Thoracic aorta (tissue), 2 donors: ENCODE measurements at regions not wholly inside any gene's neighbourhood (a gene's known extent, or its start where the extent isn't known, plus 50 kb on each side); places are given as distances from the start of the nearest gene placed in this dataset.

ENCODE experiments used
- ATAC-seq: fragments of 150-250 bp; one replicate; pipeline ENCODE4 v1.8.0; 2017; ENCODE audit warnings: low read depth; ENCODE audit not compliant: insufficient number of reproducible peaks, low FRiP score
- DNase-seq: peaks from one replicate; pipeline ENCODE4 v3.0.0-alpha.2; 2020; ENCODE audit warnings: low spot score
- H3K27ac ChIP-seq, 2 donors: fragments of 200-600 bp; sonication (generic); 1 replicate in 1 of 2; 2 replicates in 1 of 2; pipeline ENCODE4 v1.5.1; 2016; ENCODE audit warnings: mild to moderate bottlenecking in 2 of 2, moderate library complexity in 2 of 2
- H3K27me3 ChIP-seq: fragments of 200-600 bp; sonication (generic); replicated peaks from 2 replicates; pipeline ENCODE4 v1.6.0; 2016; ENCODE audit warnings: mild to moderate bottlenecking; ENCODE audit not compliant: insufficient read depth
- H3K36me3 ChIP-seq: fragments of 200-600 bp; sonication (generic); one replicate; pipeline ENCODE4 v1.5.1; 2016
- H3K4me1 ChIP-seq, 2 donors: fragments of 200-600 bp; sonication (generic); 1 replicate in 1 of 2; 2 replicates in 1 of 2; pipeline versions ENCODE4 v1.5.1 to v1.6.0; 2016; ENCODE audit warnings: low read depth in 2 of 2, mild to moderate bottlenecking in 1 of 2; ENCODE audit not compliant: control insufficient read depth in 1 of 2
- H3K4me3 ChIP-seq: fragments of 200-600 bp; sonication (generic); 2 replicates; pipeline ENCODE4 v1.5.1; 2016; ENCODE audit warnings: mild to moderate bottlenecking
- H3K9me3 ChIP-seq: fragments of 200-600 bp; sonication (generic); 2 replicates; pipeline ENCODE4 v1.5.1; 2016
- TF ChIP-seq, protein P1 (sequence below): fragments of 200-600 bp; sonication (generic); IDR thresholded peaks from one replicate; pipeline ENCODE4 v1.5.1; 2019; ENCODE audit warnings: antibody characterized with exemption

DNA sequence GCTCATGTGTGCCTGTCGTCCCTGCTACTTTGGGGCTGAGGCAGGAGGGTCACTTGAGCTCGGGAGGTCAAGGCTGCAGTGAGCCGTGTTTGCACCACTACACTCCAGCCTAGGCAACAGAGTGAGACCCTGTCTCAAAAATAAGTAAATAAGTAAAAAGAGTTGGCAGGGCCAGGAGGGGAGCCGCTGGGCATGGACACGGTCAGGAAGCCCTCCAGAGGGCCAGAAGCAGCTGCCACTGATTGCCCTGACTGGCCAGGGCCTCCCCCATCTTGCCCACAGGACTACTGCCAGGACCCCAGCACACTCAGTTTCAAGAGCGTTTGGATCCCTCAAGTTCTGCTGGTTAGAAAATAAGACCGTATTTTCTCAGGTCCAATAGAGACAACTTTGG, 112.2 kb upstream of the IPO9 start:
- Histone ChIP-seq H3K27me3 (no peaks in the 10 kb centered on the region), H3K27ac (peak overlapping the region; percentile 97 to 98), H3K9me3 (no peaks in the 10 kb centered on the region), H3K4me3 (no peak overlapping the region), H3K36me3 (peaks cover 5% of the 10 kb centered on the region), H3K4me1 (peaks cover 59 to 85% of the 10 kb centered on the region in 2 donors)
- no peak for DNase-seq
- ATAC-seq: no peak
- TF ChIP-seq, protein P1, sequence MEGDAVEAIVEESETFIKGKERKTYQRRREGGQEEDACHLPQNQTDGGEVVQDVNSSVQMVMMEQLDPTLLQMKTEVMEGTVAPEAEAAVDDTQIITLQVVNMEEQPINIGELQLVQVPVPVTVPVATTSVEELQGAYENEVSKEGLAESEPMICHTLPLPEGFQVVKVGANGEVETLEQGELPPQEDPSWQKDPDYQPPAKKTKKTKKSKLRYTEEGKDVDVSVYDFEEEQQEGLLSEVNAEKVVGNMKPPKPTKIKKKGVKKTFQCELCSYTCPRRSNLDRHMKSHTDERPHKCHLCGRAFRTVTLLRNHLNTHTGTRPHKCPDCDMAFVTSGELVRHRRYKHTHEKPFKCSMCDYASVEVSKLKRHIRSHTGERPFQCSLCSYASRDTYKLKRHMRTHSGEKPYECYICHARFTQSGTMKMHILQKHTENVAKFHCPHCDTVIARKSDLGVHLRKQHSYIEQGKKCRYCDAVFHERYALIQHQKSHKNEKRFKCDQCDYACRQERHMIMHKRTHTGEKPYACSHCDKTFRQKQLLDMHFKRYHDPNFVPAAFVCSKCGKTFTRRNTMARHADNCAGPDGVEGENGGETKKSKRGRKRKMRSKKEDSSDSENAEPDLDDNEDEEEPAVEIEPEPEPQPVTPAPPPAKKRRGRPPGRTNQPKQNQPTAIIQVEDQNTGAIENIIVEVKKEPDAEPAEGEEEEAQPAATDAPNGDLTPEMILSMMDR: no peak

DNA sequence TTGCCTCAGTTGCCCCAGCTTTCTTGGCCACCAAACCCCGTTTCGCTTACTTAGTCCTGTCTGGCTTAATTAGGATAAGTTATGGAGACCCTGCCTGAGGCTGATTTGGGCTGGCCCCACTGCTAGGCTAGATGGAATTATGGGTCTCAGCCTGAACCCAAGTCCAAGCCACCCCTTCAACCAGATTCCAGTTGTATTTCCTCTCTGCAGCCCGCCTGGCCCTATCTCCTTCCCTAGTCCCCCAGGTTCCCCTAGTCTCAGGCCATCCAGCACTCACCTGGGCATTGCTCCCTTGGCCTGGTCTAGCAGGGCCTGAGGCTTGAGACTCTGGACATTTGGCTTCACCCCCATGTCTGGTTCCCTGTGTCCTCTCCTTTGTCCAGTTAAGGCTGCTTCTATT, 111.7 kb upstream of the IPO9 start:
- Histone ChIP-seq H3K9me3 (no peaks in the 10 kb centered on the region), H3K4me3 (no peak overlapping the region), H3K27me3 (no peaks in the 10 kb centered on the region), H3K4me1 (peaks cover 58 to 83% of the 10 kb centered on the region in 2 donors), H3K36me3 (peaks cover 5% of the 10 kb centered on the region), H3K27ac (peak overlapping the region; percentile 97 to 98)
- TF ChIP-seq, protein P1: no peak
- no peak for ATAC-seq
- no peak for DNase-seq

DNA sequence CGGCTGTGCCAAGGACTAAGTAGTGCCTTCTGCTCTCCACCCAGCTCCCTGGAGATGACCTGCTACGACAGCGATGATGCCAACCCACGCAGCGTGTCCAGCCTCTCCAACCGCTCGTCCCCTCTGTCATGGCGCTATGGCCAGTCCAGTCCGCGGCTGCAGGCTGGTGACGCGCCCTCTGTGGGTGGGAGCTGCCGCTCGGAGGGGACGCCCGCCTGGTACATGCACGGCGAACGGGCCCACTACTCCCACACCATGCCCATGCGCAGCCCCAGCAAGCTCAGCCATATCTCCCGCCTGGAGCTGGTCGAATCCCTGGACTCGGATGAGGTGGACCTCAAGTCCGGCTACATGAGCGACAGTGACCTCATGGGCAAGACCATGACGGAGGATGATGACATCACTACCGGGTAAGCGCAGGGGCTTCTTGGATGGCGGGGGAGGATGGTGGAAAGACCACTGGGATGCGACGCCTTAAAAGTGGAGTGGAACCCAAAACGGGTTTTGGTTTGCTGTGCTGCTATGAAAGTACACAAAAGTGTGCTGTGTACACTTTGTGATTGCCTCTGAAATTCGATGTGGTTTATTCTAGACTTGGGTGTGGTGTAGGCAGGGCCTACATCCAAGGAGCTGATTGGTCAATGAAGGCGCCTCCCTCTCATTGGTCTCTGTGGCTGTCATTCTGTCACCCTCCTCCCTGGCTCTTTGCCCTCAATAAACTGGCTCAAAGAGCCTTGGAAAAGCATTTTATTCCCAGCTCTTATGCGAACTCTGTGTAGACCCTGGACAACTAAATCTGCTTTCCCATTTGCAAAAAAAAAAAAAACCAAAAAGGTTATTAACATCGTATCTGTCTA, 110.4 kb upstream of the IPO9 start:
- TF ChIP-seq, protein P1: no peak
- Histone ChIP-seq H3K27ac (peak overlapping the region; percentile 55 to 97), H3K36me3 (peaks cover 5% of the 10 kb centered on the region), H3K4me1 (peaks cover 49 to 84% of the 10 kb centered on the region in 2 donors), H3K4me3 (no peak overlapping the region), H3K27me3 (no peaks in the 10 kb centered on the region), H3K9me3 (no peaks in the 10 kb centered on the region)
- ATAC-seq (no peak), DNase-seq (no peak)

DNA sequence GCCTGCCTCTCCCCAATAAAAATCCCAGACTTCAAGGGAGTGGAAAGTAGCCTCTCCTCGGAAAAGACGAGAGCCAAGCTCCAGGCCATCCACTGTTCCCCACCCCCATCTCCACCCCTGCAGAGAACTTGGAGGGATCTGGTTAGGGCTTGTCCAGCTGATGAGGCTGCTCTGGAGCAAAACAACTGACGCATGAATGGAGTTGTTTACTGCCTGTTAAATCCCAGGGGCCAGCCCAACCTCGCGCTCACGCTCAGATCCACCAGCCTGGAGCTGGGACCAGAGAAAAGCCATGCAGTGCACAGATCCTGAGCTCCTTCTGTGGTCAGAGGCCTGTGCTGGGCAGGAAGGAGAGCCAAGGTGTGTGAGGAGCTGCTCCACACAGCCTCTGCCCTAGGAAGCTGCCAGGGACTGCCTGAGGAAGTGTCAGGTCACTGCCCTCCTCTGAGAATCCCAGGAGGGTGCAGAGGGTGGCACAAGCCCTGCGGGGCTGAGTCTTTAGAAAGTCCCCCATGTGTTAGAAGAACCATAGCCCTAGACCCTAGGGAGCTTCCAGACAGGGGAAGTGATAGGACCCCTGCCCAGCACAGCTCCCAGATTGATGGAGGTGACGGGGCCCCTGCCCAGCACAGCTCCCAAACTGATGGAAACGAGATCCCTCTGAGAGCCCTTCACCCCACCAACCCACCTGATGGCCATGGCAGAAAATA, 109.0 kb upstream of the IPO9 start:
- Histone ChIP-seq H3K9me3 (no peaks in the 10 kb centered on the region), H3K27me3 (no peaks in the 10 kb centered on the region), H3K36me3 (peaks cover 5% of the 10 kb centered on the region), H3K27ac (peak overlapping the region; percentile 55 to 73), H3K4me3 (no peak overlapping the region), H3K4me1 (peaks cover 54 to 85% of the 10 kb centered on the region in 2 donors)
- TF ChIP-seq, protein P1: no peak
- ATAC-seq (no peak), DNase-seq (no peak)

DNA sequence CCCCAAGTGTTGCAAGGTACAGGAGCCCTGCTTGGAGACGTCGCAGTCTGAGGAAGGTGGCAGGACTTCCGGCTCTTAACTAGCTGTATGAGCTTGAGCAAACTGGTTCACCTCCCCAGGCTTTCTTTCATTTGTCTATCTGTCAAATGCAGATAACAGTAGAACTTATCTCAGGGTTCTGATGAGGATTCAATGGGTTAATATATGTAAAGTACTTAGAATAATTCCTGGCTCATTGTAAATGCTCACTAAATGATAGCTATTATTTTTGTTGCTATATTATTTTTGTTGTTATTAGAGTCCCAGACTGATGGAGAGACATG, 108.5 kb upstream of the IPO9 start:
- no peak for ATAC-seq

More for the DNA sequence above, 108.5 kb upstream of the IPO9 start:
- H3K9me3 ChIP-seq: no peaks in the 10 kb centered on the region
- peaks cover 52 to 85% of the 10 kb centered on the region in 2 donors for H3K4me1 ChIP-seq
- DNase-seq: no peak
- no peaks in the 10 kb centered on the region for H3K27me3 ChIP-seq
- peaks cover 5% of the 10 kb centered on the region for H3K36me3 ChIP-seq
- peak overlapping the region; percentile 55 to 73 for H3K27ac ChIP-seq
- TF ChIP-seq, protein P1: no peak
- no peak overlapping the region for H3K4me3 ChIP-seq
